Bronchial epithelial cell (primary cell): ENCODE measurements at regions not wholly inside any gene's neighbourhood (a gene's known extent, or its start where the extent isn't known, plus 50 kb on each side); places are given as distances from the start of the nearest gene placed in this dataset.

ENCODE experiments used
- DNase-seq: peaks from one replicate; pipeline ENCODE4 v3.0.0-alpha.2; 2010; ENCODE audit warnings: low read depth
- FAIRE-seq: peaks from 2 replicates; lab custom pipeline; 2011; peaks lifted over from hg19 to GRCh38; lab: Jason Lieb, UNC
- H3K27me3 ChIP-seq: 2 replicates; pipeline ENCODE4 v1.5.1; 2011; ENCODE audit warnings: low read length; ENCODE audit not compliant: control insufficient read depth, insufficient read depth
- H3K36me3 ChIP-seq: 2 replicates; pipeline ENCODE4 v1.5.1; 2011; ENCODE audit warnings: low read length; ENCODE audit not compliant: control insufficient read depth, insufficient read depth
- H3K4me3 ChIP-seq: 2 replicates; pipeline ENCODE4 v1.5.1; 2011; ENCODE audit warnings: mild to moderate bottlenecking, low read depth, low read length, control low read depth
- CTCF ChIP-seq: IDR thresholded peaks from 2 replicates; pipeline ENCODE4 v1.5.1; 2011; ENCODE audit warnings: mild to moderate bottlenecking, moderate library complexity, low read length, control low read depth, inconsistent platforms; ENCODE audit not compliant: insufficient read depth, severe bottlenecking

- FAIRE-seq: no peak
These were observed 349.3 kb upstream of the VWC2 start for GRCh38 chr7:49424109-49424508.

GRCh38 chr7:49425277-49425818 lies 348.1 kb upstream of the VWC2 start:
- no peak for FAIRE-seq
- Histone ChIP-seq H3K27me3 (peaks cover 1% of the 10 kb centered on the region), H3K36me3 (no peaks in the 10 kb centered on the region), H3K4me3 (no peak overlapping the region)
- DNase-seq: peak; percentile 3
- TF ChIP-seq CTCF: no peak

More at GRCh38 chr7:49424109-49424508, 349.3 kb upstream of the VWC2 start:
- no peak overlapping the region for H3K4me3 ChIP-seq
- H3K27me3 ChIP-seq: peaks cover 1% of the 10 kb centered on the region
- TF ChIP-seq CTCF: no peak
- H3K36me3 ChIP-seq: no peaks in the 10 kb centered on the region
- DNase-seq: peak; percentile 45

- Histone ChIP-seq H3K36me3 (no peaks in the 10 kb centered on the region), H3K4me3 (no peak overlapping the region), H3K27me3 (no peaks in the 10 kb centered on the region)
- no peak for FAIRE-seq
- no peak for TF ChIP-seq CTCF
- DNase-seq: no peak
These were observed 341.2 kb upstream of the VWC2 start for GRCh38 chr7:49432254-49432653.

- no peak for TF ChIP-seq CTCF
- DNase-seq: no peak
- FAIRE-seq: no peak
- Histone ChIP-seq H3K27me3 (no peaks in the 10 kb centered on the region), H3K36me3 (no peaks in the 10 kb centered on the region), H3K4me3 (no peak overlapping the region)
These were observed 339.6 kb upstream of the VWC2 start for GRCh38 chr7:49433794-49434193.

- FAIRE-seq (no peak), DNase-seq (no peak)
- Histone ChIP-seq H3K27me3 (no peaks in the 10 kb centered on the region), H3K36me3 (no peaks in the 10 kb centered on the region), H3K4me3 (no peak overlapping the region)
- no peak for TF ChIP-seq CTCF
These were observed 338.6 kb upstream of the VWC2 start for GRCh38 chr7:49434846-49435245.

- FAIRE-seq: peak; percentile 58
- no peak for TF ChIP-seq CTCF
These were observed 335.2 kb upstream of the VWC2 start for GRCh38 chr7:49438281-49438680.

More at GRCh38 chr7:49438281-49438680, 335.2 kb upstream of the VWC2 start:
- Histone ChIP-seq H3K4me3 (no peak overlapping the region), H3K36me3 (no peaks in the 10 kb centered on the region), H3K27me3 (no peaks in the 10 kb centered on the region)
- DNase-seq: no peak
